KMS-11 (cell line): ENCODE measurements at regions not wholly inside any gene's neighbourhood (a gene's known extent, or its start where the extent isn't known, plus 50 kb on each side); places are given as distances from the start of the nearest gene placed in this dataset.

Experiments used
- H2AFZ ChIP-seq: fragments of 200-600 bp; sonication (generic); 2 replicates; pipeline ENCODE4 v1.6.1; 2016; ENCODE audit warnings: antibody characterized with exemption, mixed run types, low read depth
- H3K27ac ChIP-seq: fragments of 200-600 bp; sonication (generic); 2 replicates; pipeline ENCODE4 v1.6.1; 2016; ENCODE audit warnings: mild to moderate bottlenecking, mixed run types
- H3K27me3 ChIP-seq: fragments of 200-600 bp; sonication (generic); 2 replicates; pipeline ENCODE4 v1.6.1; 2017; ENCODE audit warnings: mild to moderate bottlenecking, low read depth, mixed run types, moderate library complexity; ENCODE audit not compliant: insufficient read depth
- H3K36me3 ChIP-seq: fragments of 200-600 bp; sonication (generic); 2 replicates; pipeline ENCODE4 v1.6.1; 2017; ENCODE audit warnings: mild to moderate bottlenecking, mixed run types; ENCODE audit not compliant: insufficient read depth
- H3K4me1 ChIP-seq: fragments of 200-600 bp; sonication (generic); 2 replicates; pipeline ENCODE4 v1.6.1; 2016; ENCODE audit warnings: mild to moderate bottlenecking, low read depth, mixed run types; ENCODE audit not compliant: poor library complexity, severe bottlenecking
- H3K4me2 ChIP-seq: fragments of 200-600 bp; sonication (generic); 2 replicates; pipeline ENCODE4 v1.7.0; 2016; ENCODE audit warnings: mild to moderate bottlenecking, mixed run types
- H3K4me3 ChIP-seq: fragments of 200-600 bp; sonication (generic); IDR thresholded peaks from 2 replicates; pipeline ENCODE4 v1.6.1; 2017; ENCODE audit warnings: low read depth, low read length, mixed read lengths; ENCODE audit not compliant: insufficient read depth
- H3K79me2 ChIP-seq: fragments of 200-600 bp; sonication (generic); 2 replicates; pipeline ENCODE4 v1.6.1; 2016; ENCODE audit warnings: low read depth, mixed run types; ENCODE audit not compliant: insufficient read depth
- H3K9ac ChIP-seq: fragments of 200-600 bp; sonication (generic); 2 replicates; pipeline ENCODE4 v1.6.1; 2016; ENCODE audit warnings: mild to moderate bottlenecking, mixed run types
- H4K20me1 ChIP-seq: fragments of 200-600 bp; sonication (generic); 2 replicates; pipeline ENCODE4 v1.6.1; 2016; ENCODE audit warnings: mild to moderate bottlenecking, mixed run types; ENCODE audit not compliant: insufficient read depth
- TF ChIP-seq, protein P1 (sequence below): fragments of 200-600 bp; sonication (generic); conservative IDR thresholded peaks from 2 replicates; pipeline ENCODE4 v1.6.1; 2017; ENCODE audit warnings: low read depth, mild to moderate bottlenecking, antibody characterized with exemption, low read length, moderate library complexity, mixed read lengths

DNA sequence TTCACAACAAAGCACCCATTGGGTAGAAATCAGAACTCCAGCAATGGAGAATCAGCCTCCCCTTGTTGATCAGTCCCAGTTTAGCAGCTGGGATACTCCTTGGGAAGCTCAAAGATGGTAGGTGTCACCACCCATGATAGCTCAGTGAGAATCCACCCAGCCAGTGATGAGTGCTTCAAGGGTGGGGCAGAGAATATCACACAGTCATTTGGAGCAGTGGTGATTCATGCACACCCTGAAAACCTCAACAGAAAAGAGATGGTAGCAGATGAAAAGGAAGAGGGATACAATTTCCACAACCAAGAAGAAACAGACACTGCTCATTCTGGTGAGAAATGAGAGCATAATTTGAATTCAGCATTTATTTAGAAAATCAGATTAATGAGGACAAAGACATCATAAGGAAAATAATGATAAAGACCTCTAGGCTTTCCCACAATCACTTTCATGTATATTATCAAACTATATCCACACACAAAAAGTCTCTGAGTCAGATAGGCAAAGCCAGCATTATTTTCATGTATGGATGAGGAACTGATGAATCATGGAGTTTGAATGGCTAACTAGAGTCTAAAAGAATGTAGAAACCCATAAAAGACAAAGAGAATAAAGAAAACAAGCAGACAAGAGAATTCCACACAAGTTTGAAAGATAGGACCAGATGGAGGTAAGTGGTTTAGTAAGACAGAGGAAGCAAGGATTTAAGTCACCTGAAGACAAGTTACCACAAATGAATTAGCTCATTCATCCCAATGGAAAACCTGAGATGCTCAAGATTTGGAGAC, 82.9 kb downstream of the FEM1C start:
- H3K9ac ChIP-seq, result no peak overlapping the region

DNA sequence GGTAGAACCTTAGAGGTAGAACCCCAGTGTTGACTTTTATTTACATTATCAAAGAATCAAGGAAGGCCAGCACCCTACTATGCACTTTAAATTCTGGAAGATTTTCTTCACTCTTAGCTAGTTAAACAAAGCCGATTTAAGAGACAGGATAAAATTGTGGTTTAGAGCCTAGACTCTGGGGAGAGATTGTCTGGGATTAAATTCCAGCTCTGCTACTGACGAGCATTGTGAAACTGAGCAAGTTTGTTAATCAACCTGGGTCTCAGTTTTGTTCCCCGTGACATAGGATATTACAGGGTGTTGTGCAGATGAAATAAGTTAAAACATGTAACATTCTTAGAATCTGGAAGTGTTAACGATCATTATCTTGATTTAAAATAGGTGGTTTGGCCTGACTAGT, 83.5 kb downstream of the FEM1C start:
- Histone ChIP-seq H3K27ac (no peak overlapping the region), H3K4me3 (no peak overlapping the region), H3K36me3 (no peaks in the 10 kb centered on the region), H3K9ac (no peak overlapping the region), H3K4me2 (no peak overlapping the region), H2AFZ (no peak overlapping the region), H4K20me1 (no peaks in the 10 kb centered on the region), H3K79me2 (no peaks in the 10 kb centered on the region), H3K27me3 (no peaks in the 10 kb centered on the region), H3K4me1 (no peaks in the 10 kb centered on the region)
- TF ChIP-seq, protein P1, sequence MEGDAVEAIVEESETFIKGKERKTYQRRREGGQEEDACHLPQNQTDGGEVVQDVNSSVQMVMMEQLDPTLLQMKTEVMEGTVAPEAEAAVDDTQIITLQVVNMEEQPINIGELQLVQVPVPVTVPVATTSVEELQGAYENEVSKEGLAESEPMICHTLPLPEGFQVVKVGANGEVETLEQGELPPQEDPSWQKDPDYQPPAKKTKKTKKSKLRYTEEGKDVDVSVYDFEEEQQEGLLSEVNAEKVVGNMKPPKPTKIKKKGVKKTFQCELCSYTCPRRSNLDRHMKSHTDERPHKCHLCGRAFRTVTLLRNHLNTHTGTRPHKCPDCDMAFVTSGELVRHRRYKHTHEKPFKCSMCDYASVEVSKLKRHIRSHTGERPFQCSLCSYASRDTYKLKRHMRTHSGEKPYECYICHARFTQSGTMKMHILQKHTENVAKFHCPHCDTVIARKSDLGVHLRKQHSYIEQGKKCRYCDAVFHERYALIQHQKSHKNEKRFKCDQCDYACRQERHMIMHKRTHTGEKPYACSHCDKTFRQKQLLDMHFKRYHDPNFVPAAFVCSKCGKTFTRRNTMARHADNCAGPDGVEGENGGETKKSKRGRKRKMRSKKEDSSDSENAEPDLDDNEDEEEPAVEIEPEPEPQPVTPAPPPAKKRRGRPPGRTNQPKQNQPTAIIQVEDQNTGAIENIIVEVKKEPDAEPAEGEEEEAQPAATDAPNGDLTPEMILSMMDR, result no peak

More for the DNA sequence above, 82.9 kb downstream of the FEM1C start:
- TF ChIP-seq, protein P1, result no peak
- no peak overlapping the region for H3K4me3 ChIP-seq
- no peak overlapping the region for H3K4me2 ChIP-seq
- H3K27ac ChIP-seq, result no peak overlapping the region
- no peaks in the 10 kb centered on the region for H3K27me3 ChIP-seq
- H2AFZ ChIP-seq, result no peak overlapping the region
- no peaks in the 10 kb centered on the region for H3K4me1 ChIP-seq
- H3K79me2 ChIP-seq, result no peaks in the 10 kb centered on the region
- H3K36me3 ChIP-seq, result no peaks in the 10 kb centered on the region
- H4K20me1 ChIP-seq, result no peaks in the 10 kb centered on the region

DNA sequence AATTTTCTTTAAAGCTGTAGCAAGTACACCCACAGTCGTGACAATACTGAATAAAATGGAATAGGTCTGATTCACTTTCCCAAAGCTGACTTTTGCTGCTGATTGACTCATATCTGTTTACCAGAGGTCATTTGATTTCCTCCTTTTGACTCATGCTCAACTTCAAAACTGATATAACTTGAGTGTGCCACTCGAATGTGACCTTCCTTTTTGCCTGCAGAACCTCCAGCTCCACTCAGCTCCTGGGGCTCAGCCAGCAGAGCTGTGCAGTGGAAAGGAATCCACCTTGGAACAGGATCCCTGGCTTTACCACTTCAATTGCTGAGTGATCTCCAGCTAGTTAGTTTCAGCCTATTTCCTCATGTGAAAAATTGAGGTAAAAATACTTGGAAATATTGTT, 84.1 kb downstream of the FEM1C start:
- no peak overlapping the region for H3K4me2 ChIP-seq
- no peak overlapping the region for H2AFZ ChIP-seq
- no peaks in the 10 kb centered on the region for H3K4me1 ChIP-seq
- no peaks in the 10 kb centered on the region for H3K27me3 ChIP-seq
- no peaks in the 10 kb centered on the region for H4K20me1 ChIP-seq
- TF ChIP-seq, protein P1, result no peak
- no peak overlapping the region for H3K4me3 ChIP-seq
- H3K36me3 ChIP-seq, result no peaks in the 10 kb centered on the region
- H3K79me2 ChIP-seq, result no peaks in the 10 kb centered on the region
- H3K27ac ChIP-seq, result no peak overlapping the region
- H3K9ac ChIP-seq, result no peak overlapping the region

DNA sequence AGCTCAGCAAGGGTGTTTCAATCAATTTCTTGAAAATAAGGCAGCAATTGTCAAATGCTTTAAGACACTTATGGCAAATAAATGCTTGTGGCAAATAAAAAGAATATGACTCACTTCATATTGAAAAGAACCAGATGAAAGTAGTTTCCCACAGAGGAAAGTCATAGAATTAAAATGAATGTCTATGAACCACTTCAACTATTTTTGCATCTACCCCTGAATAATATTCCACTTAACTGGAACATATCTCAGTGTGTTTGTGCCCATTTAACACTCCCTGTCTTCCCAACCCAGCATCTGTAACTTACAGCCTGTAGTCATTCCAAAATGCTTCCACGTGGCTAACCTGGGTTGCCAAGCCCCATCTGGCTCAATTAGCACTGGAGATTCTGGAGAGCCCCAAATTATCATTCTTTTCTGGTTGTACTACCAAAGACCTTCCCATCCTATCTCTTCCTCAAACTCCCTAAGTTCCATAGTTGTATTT, 84.7 kb downstream of the FEM1C start:
- no peak overlapping the region for H3K4me3 ChIP-seq
- H3K27ac ChIP-seq, result no peak overlapping the region
- H2AFZ ChIP-seq, result no peak overlapping the region
- no peak overlapping the region for H3K9ac ChIP-seq
- TF ChIP-seq, protein P1, result no peak
- no peaks in the 10 kb centered on the region for H4K20me1 ChIP-seq
- no peak overlapping the region for H3K4me2 ChIP-seq
- no peaks in the 10 kb centered on the region for H3K4me1 ChIP-seq
- no peaks in the 10 kb centered on the region for H3K36me3 ChIP-seq
- H3K27me3 ChIP-seq, result no peaks in the 10 kb centered on the region
- no peaks in the 10 kb centered on the region for H3K79me2 ChIP-seq
